NCI-H345 treated with DMSO at 0.1 percent for 48 hours (cell line): ENCODE measurements at regions not wholly inside any gene's neighbourhood (a gene's known extent, or its start where the extent isn't known, plus 50 kb on each side); places are given as distances from the start of the nearest gene placed in this dataset.

Source experiments
- DNase-seq: peaks from one replicate; lab custom pipeline; 2025; ENCODE audit not compliant: unreplicated experiment; lab: John Stamatoyannopoulos, UW

DNA sequence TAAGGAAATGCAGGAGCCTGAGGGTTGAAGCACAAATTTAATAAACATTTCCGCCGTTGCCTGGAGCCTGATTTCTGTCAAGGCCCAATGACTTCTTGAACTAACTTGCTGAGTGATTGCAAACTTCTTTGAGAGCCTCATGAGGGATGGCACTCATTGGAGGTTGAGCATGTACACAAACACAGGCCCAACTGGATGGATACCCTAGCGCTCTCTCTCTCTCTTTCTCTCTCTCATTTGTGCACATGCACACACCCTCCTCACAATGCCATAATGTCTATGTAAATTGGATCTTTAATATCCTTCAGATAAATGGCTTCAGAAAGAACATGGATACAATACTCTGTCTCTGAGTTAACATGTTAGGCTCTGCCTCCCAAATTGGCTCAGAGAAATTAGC, 597.7 kb upstream of the CADM1 start:
- no peak for DNase-seq

DNA sequence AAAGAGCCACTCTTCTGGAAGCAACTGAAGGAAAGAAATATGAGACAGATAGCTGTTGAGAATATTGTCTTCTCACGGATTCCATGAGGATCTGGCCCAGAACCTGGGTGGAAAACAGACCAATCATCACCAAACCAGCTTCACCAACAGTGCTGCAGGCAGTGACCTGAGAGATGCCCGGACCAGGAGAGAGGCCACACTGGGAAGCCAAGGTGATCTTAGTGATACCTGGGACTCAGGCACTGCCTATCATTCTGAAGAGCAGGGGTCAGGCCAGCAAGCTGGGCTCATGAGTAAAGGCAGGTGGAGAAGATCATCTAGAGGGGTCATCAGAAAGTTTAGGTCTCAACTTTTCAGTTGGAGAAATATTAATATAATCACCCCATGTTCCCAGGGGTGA, 595.8 kb upstream of the CADM1 start:
- no peak for DNase-seq

DNA sequence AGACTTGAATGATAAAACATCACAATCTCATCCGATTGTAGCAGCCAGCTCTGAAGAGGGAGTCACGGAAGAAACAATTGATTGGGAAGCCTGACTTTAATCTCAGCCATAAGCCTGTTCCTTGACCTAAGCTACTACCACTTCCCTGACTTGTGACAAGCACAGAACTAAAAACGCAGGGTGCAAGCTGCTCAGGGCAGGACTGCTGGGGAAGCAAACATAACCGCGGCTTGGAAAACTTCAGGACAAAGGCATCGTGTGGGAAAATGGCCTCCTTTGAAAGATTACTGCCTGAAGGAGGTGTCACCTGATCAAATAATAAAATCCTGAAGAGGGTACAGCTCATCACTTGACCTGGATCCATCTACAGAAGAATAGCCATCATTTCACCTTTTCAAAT, 595.3 kb upstream of the CADM1 start:
- DNase-seq: no peak

DNA sequence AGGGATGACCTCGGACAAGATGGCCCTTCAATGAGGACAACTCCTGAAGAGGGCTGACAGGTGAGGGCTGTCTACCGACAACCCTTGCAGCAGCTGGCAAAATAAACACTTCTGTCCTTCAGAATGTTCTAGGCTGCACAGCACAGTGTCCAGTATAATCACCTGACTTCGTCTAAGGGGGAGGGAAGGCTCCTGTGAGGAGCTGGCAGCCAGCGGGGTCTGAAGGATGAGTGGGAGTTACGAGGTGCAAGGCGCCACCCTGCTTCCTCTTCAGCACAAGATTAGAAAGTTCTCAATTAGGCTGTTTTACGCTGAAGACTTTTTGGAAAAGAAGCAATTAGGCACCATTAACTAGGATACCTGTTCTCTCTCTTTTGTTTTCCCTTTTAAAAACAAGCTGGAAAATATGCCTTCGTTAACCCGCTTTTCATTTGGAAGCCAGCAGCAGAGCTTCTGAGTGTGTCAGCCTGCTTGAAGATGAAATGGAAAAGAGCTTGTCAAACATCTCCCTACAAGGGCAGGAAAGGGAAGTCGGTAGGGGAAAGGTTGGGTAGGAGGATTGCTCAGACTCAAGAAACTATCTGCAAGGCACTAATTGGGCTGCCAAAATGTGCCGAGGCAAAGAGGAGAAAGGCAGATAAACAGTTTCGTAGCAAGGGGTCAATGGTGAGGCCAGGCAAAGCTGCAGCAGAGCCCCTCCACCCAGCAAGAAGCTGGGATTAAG, 592.2 kb upstream of the CADM1 start:
- DNase-seq: no peak

DNA sequence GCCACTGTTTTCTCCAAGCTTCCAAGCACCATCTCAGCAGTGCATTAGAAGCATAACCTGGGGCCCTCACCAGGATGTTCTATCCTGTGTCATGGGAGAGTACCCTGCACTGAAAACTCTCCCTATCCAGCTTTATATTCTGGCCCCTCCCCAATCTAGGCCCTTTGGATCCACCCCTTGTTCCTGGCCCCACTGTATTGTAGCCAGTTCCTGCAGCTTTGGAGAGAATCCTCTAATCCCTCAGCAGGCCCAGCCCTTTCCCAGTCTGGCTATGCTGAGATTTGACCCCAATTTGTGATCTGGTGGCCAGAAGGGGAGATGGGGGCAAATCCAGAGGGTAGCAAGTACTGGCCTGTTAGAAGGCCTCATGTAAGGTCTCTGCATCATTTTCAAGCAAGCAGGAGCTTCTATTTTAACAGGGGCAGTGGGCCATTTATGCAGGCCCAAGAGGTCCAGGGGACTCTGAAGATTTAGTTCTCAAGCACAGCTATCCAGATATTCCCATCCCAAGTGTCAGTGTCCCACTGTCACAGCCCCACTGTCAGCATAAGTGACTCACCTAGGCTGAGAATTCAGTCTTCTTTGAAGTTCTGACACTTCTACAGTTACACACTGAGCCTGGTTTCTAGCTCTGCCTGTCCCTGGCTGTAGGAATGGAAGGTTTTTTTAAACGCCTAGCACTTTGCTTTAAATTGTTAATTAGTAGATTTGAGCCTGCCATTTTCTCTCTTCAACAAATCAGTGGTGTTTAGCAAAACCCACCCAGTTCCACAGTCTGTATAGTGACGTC, 589.5 kb upstream of the CADM1 start:
- DNase-seq: no peak

DNA sequence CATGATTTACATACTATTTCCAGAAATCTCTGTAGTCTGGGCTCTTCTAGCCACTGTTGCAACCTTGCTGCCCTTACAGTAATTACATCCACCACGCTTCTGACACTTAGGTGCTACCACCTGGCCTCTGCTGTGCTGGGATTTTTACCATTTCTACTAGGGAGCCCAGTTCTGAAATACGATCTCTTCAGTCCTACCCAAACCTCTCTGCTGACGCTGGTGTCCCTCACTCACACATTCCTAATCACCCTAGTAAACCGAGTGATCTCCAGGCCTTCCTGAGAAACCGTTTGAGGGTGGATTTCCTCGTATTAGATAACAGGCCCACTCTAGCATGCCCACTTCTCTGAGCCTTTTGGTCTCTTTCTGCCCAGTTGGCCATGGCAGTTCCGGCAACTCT, 588.9 kb upstream of the CADM1 start:
- DNase-seq: no peak

DNA sequence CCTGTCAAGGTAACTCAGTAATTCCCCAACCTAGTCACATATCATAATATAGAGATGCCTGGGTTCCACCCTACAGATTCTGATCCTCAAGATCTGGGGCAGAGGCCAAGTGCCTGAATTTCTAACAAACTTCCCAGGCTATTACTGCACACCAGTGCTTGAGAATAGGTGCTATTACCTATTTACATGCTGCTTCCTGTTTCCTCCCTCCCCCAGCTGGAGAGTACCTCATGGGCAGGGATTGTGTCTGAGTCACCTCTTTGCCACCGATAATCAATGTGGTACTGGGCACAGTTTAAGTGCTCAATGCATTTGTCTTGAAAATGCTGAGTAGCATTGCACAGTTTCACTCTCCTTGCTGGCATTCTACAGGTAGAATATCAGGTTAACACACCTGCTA, 582.2 kb upstream of the CADM1 start:
- DNase-seq: no peak

DNA sequence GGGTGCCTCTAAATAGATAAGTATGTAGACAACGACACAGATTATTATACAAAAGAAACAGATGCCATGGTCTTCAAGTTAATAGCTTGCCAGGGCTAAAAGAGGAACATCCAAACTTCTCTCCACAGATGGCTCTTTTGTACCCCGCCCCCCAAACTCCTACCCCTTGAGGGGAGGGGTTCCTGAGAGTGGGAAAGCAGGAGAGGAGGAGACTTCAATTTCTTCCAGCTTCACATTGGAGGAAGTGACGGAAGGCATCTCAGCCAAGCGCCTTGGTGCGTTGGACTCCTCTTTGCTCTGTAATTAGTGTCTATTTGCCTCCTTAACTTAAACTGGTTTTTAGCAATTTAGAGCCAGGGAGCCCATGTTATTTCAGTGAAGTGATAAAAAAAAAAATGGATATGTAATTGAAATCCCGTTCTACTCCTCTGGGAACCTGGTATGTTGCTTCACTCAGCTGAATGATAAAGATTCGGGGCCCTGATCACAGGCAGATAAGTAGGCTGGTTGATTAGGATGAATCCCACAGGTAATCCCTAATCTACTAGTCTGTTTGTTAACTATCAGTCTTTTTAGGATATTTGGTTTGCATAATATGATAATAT, 580.9 kb upstream of the CADM1 start:
- DNase-seq: no peak

DNA sequence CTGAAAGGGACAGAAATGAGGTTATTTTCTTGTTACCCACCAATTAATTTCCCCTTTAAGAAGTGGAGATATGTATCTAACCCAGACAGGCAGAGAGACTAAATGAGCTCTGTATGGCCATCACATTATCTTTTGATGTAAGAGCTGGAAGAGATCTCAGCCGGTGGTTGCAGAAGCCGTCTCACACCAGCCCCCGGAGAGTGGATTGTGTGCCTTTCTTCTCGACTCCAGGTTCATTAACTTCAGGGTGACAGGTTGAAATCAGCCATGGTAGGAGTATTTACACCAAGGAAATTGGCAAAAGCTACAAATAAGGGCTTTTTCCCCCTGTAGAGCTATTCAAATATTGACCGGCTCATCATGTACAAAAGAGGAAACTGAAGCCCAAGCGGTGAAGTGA, 580.3 kb upstream of the CADM1 start:
- DNase-seq: no peak

DNA sequence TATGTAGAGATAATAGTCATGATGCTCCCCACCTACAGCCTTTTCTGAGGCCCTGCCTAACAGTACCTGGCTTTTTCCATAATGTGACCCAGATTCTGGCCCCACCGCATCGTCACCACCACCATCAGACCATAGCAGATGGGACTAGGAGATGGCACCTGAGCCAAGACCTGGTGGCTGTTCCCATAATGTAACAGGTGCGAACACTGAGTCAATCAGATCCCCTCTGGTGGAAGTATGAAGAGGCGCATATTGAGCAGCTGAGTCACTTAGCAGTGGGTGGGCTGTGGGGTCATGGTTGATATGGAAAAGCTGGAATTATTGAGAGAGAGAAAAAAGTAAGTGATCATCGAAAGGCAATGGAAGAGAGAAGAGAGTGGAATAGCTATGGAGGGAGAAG, 578.0 kb upstream of the CADM1 start:
- DNase-seq: no peak

DNA sequence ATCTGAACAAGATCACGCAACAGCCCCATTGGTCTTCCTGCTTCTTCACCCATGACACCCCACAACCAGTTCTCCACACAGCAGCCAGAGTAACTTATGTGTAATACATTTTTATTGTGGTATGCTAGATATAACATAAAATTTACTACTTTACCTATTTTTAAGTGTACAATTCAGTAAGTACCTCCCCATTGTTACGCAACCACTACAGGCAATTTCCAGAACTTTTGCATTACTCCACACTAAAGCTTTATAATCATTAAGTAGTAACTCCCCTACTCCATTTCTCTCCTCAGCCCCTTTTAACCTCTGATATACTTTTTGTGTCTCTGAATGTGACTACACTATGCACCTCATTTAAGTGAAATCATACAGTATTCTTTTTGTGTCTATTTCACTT, 575.4 kb upstream of the CADM1 start:
- DNase-seq: no peak

DNA sequence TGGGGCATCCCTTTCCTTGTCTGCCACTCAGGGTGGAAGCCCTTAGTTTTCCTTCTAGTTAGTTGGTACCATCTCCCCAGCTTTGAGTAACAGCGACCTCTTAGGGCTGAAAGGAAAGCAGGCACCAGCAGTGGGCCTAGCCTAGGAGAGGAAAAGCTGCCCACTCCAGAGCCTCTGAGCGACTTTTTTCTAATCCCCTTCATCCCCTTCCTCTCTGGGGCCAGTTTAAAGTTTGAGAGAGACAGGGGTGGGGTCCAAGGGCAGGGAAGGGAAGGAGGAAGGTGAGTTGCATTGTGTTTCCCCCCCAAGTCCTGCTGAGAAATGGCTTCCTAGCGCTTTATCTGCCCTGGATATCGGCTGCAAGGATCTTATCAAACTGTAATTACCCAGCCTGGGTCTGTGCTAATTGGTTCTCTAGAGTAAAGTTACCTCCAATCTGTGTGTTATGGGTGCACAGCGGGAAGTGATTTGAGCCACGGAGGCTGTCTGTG, 573.9 kb upstream of the CADM1 start:
- DNase-seq: no peak

DNA sequence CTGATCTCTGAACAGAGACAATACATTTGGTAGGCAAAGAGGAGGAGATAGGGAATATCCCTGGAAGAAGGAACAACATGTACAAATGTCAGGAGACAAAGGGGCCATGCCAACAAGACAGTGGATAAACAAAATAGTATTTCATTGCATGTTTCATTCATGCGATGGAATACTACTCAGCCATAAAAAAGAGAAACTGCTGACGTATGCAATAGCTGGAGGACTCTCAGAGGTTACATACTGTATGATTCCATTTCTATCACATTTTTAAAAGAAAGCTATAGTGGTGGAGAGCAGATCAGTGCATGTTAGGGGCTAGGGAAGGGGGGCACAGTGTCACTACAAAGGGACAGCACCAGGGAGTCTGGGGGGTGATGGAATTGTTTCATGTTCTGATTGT, 572.9 kb upstream of the CADM1 start:
- no peak for DNase-seq

DNA sequence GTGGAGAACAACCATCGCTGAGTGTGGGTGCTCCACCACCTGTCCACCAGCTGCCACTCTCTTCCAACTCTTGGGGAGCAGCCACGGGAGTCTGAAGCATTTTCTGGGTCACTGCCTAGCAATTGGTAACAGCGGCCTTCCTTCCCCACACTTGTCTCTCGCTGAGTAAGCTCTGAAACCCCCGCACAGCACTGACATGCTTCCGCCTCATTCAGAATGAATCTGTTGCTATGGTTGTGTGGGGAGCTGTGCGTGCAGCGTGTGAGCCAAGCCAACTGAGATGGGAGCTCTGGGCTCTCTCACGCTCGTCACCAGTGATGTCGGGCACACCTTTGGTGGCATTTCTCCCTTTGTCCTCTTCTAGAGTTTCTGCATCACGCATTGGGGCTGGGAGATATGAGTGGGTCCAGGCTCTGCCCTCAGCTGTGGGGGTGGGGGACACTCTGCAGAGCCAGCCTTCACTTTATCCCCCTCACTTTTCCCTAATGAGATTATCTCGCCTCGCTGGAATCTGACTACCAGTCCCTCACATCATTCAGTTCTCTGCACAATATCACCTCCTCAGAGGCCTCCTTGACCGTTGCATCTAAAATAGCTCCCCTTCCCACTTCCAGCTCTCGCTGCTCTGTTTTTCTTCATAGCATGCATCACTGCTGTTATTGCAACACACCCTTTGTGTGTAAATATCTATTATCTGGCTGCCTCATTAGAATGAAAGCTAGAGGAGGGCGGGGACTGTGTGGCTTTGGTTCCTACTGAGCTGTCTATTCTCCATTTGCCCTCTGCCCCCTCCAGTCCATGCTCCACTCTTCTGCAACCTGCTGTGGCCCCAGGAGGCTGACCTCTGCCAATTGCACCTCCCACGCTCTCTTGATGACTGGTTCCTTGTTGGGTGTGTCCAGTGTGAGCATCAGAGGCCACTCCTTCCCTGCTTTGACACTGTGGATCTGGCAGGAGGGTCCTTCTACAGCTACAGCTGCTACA, 569.9 kb upstream of the CADM1 start:
- DNase-seq: peak; percentile 18

DNA sequence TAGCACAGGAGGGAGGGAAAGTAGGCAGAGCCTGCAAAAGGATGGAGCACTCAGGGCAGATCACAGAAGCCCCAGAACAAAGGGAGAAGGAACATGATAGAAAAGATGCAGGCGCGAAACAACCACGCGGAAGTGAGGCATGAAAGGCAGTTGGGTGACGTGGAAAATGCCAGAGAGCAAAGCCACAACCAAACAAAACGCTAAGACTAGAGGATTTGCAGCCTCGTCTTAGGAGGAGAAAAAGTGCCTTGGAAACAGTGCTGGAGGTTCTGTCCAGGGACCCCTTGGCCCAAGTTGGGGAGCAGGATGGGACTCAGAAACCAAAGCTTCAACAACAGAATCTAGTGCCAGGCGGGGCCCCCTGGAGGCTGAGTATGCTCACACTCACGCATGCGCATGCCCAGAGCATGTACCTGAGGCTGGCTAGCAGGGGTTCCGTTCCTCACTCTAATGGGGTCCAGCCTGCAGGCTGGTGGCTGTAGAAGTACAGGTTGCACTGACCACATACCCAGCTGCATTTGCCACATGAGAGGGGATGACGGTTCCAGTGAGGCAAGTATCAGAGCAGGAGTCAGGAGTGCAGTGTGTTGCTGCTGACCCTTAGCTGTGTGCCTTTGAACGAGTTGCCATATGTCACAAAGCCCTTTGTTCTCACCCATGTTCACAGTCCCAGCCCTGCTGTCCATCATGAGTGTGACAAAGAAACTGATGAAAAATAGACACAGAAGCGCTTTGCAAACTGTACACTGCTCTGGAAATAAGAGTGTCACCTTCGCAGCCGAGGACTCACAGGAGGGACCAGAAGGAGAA, 568.6 kb upstream of the CADM1 start:
- no peak for DNase-seq

DNA sequence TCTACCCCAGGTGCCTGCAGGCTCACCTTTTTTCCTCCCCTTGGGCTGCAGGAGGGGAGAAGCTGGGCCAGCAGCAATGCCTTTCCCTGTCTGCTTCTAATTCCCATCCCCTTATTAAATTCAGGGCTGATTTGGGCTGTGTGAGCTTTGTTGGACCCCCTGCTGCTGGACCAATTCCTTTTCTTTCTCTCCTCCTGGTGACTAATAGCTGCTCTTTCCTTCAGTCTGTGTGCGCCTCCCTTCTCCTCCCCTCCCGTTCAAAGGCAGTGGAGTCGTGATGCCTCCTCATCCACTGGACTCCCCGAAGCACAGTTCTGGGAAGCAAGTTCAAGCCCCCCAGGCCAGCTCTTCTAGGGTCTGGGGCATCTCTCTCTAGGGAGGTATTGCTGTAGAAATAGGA, 567.9 kb upstream of the CADM1 start:
- no peak for DNase-seq

DNA sequence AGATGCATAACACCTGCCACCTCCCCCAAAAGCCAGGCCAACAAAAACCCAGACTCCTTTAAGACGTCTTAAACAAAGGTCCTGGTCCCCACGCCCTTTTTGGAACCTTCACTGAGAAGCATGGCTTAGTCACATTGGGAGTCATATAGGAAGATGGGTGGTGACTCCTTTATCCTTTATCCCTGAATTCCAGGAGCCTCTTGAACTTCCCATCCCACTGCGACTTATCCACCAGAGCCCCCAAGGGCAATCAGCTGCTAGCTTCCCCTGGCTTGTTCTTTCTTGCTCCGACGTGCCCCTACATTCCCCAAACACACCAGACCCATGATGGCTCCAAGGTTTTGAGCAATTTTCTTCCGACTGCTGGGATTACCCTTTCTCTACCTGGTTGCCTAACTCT, 567.0 kb upstream of the CADM1 start:
- no peak for DNase-seq

DNA sequence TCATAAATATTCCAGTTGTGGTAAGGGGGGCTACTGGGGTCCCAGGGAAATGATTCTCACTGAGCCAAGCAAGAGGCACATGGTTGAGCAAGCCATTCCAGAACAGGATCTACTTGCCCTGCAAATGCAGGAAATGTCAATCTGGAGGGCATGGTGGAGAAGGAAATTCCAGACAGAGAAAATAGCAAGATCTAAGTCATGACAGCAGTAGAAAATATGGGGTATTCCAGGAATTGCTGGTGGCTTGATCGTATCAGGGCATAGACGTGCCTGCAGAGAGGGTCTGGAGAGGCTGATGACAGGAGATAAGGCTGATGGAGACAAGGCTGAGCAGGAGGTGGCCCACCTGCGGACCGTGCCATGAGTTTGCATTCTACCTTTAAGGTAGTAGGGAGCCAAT, 566.3 kb upstream of the CADM1 start:
- DNase-seq: no peak

DNA sequence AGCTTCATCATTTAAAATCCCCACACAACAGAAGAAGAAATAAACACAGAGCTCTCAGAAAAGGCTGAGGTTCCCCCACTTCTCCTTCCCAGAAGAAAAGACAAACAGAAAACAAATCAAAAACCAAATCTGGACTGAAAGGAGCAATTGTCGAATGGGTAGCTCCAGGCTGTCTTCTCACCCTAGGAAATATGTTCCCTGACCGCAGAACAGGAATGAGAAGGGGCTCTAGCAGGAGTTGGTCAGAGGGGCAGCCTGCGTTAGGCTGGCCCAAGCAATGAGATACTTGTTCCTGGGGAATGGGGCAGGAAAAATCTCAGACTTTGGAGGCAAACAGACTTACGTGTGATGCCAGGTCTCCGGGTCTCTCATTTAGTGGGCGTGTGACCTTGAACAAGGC, 562.6 kb upstream of the CADM1 start:
- no peak for DNase-seq

DNA sequence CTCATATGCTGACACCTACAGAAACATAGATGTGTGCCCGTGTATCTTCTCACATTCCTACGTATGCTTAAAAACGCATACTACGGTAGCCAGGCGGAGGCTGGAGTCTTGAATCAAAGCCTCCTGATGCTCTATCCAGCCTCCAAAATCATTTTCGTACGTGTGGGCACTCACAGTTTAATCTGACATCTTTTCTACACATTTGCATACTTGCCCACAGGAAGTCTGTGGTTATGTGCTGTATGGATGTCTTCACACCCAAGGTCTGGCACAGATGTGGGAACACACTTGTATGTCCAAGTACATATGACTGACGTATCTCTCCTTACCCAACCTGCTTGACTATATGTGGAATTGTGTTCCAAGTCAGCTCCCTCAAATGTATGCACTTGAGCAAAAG, 561.8 kb upstream of the CADM1 start:
- no peak for DNase-seq
